Suprapubic skin (tissue), 3 donors: ENCODE measurements at regions not wholly inside any gene's neighbourhood (a gene's known extent, or its start where the extent isn't known, plus 50 kb on each side); places are given as distances from the start of the nearest gene placed in this dataset.

Experiments
- EP300 ChIP-seq: sonication (generic); formaldehyde crosslinking; IDR thresholded peaks from one replicate; pipeline ENCODE4 v1.6.1; 2017; ENCODE audit warnings: antibody characterized with exemption
- TF ChIP-seq, protein P1 (sequence below), 2 donors: fragments of 200-600 bp in 1 of 2; fragments of 450-650 bp in 1 of 2; sonication (generic) in 1 of 2; IDR thresholded peaks; one replicate each; pipeline ENCODE4 v1.5.1; 2016 to 2019; ENCODE audit warnings: antibody characterized with exemption in 2 of 2, mild to moderate bottlenecking in 1 of 2, moderate library complexity in 1 of 2

- no peak for TF ChIP-seq EP300
- TF ChIP-seq, protein P1, sequence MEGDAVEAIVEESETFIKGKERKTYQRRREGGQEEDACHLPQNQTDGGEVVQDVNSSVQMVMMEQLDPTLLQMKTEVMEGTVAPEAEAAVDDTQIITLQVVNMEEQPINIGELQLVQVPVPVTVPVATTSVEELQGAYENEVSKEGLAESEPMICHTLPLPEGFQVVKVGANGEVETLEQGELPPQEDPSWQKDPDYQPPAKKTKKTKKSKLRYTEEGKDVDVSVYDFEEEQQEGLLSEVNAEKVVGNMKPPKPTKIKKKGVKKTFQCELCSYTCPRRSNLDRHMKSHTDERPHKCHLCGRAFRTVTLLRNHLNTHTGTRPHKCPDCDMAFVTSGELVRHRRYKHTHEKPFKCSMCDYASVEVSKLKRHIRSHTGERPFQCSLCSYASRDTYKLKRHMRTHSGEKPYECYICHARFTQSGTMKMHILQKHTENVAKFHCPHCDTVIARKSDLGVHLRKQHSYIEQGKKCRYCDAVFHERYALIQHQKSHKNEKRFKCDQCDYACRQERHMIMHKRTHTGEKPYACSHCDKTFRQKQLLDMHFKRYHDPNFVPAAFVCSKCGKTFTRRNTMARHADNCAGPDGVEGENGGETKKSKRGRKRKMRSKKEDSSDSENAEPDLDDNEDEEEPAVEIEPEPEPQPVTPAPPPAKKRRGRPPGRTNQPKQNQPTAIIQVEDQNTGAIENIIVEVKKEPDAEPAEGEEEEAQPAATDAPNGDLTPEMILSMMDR (IDR thresholded peaks at IDR 0.05) = no peak
These were observed 146.0 kb upstream of the KLF12 start for GRCh38 chr13:74280093-74280794.
